ENCODE measurements at regions not wholly inside any gene's neighbourhood (a gene's known extent, or its start where the extent isn't known, plus 50 kb on each side); places are given as distances from the start of the nearest gene placed in this dataset.

GRCh38 chr12:124683152-124684124 lies 116.0 kb upstream of the NCOR2 start:
- no peak for TF ChIP-seq EZH2 (IDR thresholded peaks at IDR 0.05)
- TF ChIP-seq POLR2AphosphoS5 (IDR thresholded peaks at IDR 0.05; ENCODE audit: borderline replicate concordance, low read depth, low read length) = no peak

Measured in SK-N-MC (cell line).